B cell (primary cell): ENCODE measurements at regions not wholly inside any gene's neighbourhood (a gene's known extent, or its start where the extent isn't known, plus 50 kb on each side); places are given as distances from the start of the nearest gene placed in this dataset.

Experiments
- ATAC-seq: fragments of 200-7000 bp; cut with Tn5 transposase; one replicate; pipeline ENCODE4 v1.10.0; 2021; ENCODE audit warnings: low read depth, mild to moderate bottlenecking, moderate number of reproducible peaks, moderate library complexity
- CTCF ChIA-PET: fragments of 350-600 bp; sonication (Branson Sonifier 250); formaldehyde crosslinking; loops from one replicate; lab custom pipeline; 2021; ENCODE audit warnings: antibody characterized with exemption, inconsistent platforms; lab: Charles Lee
- POLR2A ChIA-PET: fragments of 350-600 bp; sonication (Branson Sonifier 250); formaldehyde crosslinking; loops from one replicate; lab custom pipeline; 2021; ENCODE audit warnings: antibody characterized with exemption; lab: Charles Lee
- DNase-seq: peaks from one replicate; pipeline ENCODE4 v3.0.0; 2013
- H2AFZ ChIP-seq: 2 replicates; pipeline ENCODE4 v1.6.1; 2012; ENCODE audit warnings: mild to moderate bottlenecking, low read depth, low read length; ENCODE audit not compliant: insufficient read depth, poor library complexity, severe bottlenecking
- H3K27ac ChIP-seq, 2 donors: 1 replicate in 1 of 2; 2 replicates in 1 of 2; pipeline ENCODE4 v1.5.1; 2012 to 2013; ENCODE audit warnings: low read length in 2 of 2, mild to moderate bottlenecking in 2 of 2, moderate library complexity in 1 of 2
- H3K27me3 ChIP-seq, 4 experiments: fragments of 200-600 bp in 1 of 4; sonication (generic) in 1 of 4; replicated peaks in 1 of 4; 1 replicate in 2 of 4; 2 replicates in 2 of 4; pipeline versions ENCODE4 v1.6.1 to v1.7.0; 2013 to 2016; ENCODE audit warnings: low read length in 3 of 4, mild to moderate bottlenecking in 2 of 4, mixed read lengths in 1 of 4, moderate library complexity in 1 of 4; ENCODE audit not compliant: insufficient read depth in 4 of 4, control insufficient read depth in 3 of 4; ENCODE audit errors: control extremely low read depth in 1 of 4
- H3K36me3 ChIP-seq, 2 experiments: replicated peaks in 1 of 2; 1 replicate in 1 of 2; 2 replicates in 1 of 2; pipeline versions ENCODE4 v1.6.1 to v1.7.1; 2013; ENCODE audit warnings: low read length in 1 of 2; ENCODE audit not compliant: insufficient read depth in 2 of 2, control insufficient read depth in 1 of 2; ENCODE audit errors: control extremely low read depth in 1 of 2, extremely low read depth in 1 of 2
- H3K4me1 ChIP-seq, 2 donors: fragments of 200-600 bp in 1 of 2; sonication (generic) in 1 of 2; 1 replicate in 1 of 2; 2 replicates in 1 of 2; pipeline versions ENCODE4 v1.5.1 to v1.6.1; 2013 to 2017; ENCODE audit warnings: low read length in 2 of 2; ENCODE audit not compliant: control insufficient read depth in 2 of 2, insufficient read depth in 2 of 2
- H3K4me2 ChIP-seq: replicated peaks from 2 replicates; pipeline ENCODE3; 2012; ENCODE audit warnings: mild to moderate bottlenecking, low read depth, low read length; ENCODE audit not compliant: poor library complexity, severe bottlenecking
- H3K4me3 ChIP-seq, 5 experiments: fragments of 200-600 bp in 1 of 5; sonication (generic) in 1 of 5; 1 replicate in 3 of 5; 2 replicates in 2 of 5; pipeline versions ENCODE4 v1.5.1 to v1.7.0; 2011 to 2016; ENCODE audit warnings: low read length in 4 of 5, mild to moderate bottlenecking in 4 of 5, low read depth in 2 of 5, control low read depth in 1 of 5, moderate library complexity in 1 of 5; ENCODE audit not compliant: insufficient read depth in 1 of 5; ENCODE audit errors: control extremely low read depth in 1 of 5, extremely low read depth in 1 of 5
- H3K79me2 ChIP-seq: fragments of 200-600 bp; sonication (generic); one replicate; pipeline ENCODE4 v1.6.0; 2016; ENCODE audit warnings: low read length; ENCODE audit not compliant: control insufficient read depth, insufficient read depth
- H3K9ac ChIP-seq: fragments of 200-600 bp; sonication (generic); 2 replicates; pipeline ENCODE4 v1.6.1; 2017; ENCODE audit warnings: mild to moderate bottlenecking, low read length, moderate library complexity
- H3K9me3 ChIP-seq, 3 donors: one replicate each; pipeline versions ENCODE4 v1.6.1 to v1.7.1; 2013; ENCODE audit warnings: low read length in 2 of 3; ENCODE audit not compliant: control insufficient read depth in 2 of 3, insufficient read depth in 1 of 3; ENCODE audit errors: control extremely low read depth in 1 of 3
- H4K20me1 ChIP-seq: 2 replicates; pipeline ENCODE4 v1.6.0; 2012; ENCODE audit warnings: mild to moderate bottlenecking, low read length; ENCODE audit not compliant: insufficient read depth, control insufficient read depth, poor library complexity, severe bottlenecking
- H3K27ac Mint-ChIP-seq: one replicate; pipeline ENCODE4 v1.8.0; 2021; ENCODE audit warnings: mixed read lengths
- H3K27me3 Mint-ChIP-seq: one replicate; pipeline ENCODE4 v1.8.0; 2021; ENCODE audit warnings: mixed read lengths
- H3K4me1 Mint-ChIP-seq: one replicate; pipeline ENCODE4 v1.8.0; 2021; ENCODE audit warnings: mixed read lengths
- H3K4me3 Mint-ChIP-seq: one replicate; pipeline ENCODE4 v1.8.0; 2021; ENCODE audit warnings: mixed read lengths
- H3K9me3 Mint-ChIP-seq: one replicate; pipeline ENCODE4 v1.8.0; 2022; ENCODE audit warnings: mixed read lengths; ENCODE audit not compliant: insufficient read depth
- EZH2 ChIP-seq: IDR thresholded peaks from 2 replicates; pipeline ENCODE4 v1.6.1; 2012; ENCODE audit warnings: borderline replicate concordance, low read depth, mild to moderate bottlenecking, moderate library complexity, low read length; ENCODE audit not compliant: insufficient read depth, poor library complexity, severe bottlenecking
- WGBS: methylation state at CpG from one replicate; pipeline ENCODE4 v1.1.5; 2013; ENCODE audit warnings: missing lambda C conversion rate; ENCODE audit not compliant: insufficient coverage; 5-methylcytosine and 5-hydroxymethylcytosine counted together
- intact Hi-C: fragments of 100-400 bp; cut with micrococcal nuclease; formaldehyde crosslinking; loops from one replicate; pipeline ENCODE4 v1.10.0; 2022
- TF ChIP-seq, protein P1 (sequence below): fragments of 200-600 bp; IDR thresholded peaks from one replicate; pipeline ENCODE4 v1.8.0; 2022; ENCODE audit warnings: antibody characterized with exemption, mild to moderate bottlenecking

DNA sequence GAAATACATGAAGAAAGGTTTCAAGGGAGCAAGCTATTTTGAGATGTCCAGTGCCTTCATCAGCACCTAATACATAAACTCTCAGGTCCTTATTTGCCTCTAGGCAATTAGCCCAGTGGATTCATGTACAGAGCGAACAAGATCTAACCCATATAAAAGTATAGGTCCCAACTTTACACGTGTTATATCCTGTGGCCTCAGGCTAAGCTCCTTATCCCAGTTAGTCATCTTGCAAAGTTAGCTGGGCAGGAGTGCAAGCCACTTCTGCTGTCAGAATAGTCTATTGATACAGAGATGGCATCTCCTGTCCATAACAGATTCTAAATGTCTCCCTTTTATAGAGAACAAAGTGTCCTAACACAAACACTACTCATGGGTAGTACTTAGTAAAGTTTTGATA, 203.9 kb upstream of the PIK3C3 start:
- Histone ChIP-seq H3K36me3 (no peaks in the 10 kb centered on the region), H3K27ac (no peak overlapping the region), H2AFZ (no peak overlapping the region), H4K20me1 (no peaks in the 10 kb centered on the region), H3K4me1 (no peaks in the 10 kb centered on the region), H3K4me2 (no peak overlapping the region), H3K9me3 (no peaks in the 10 kb centered on the region), H3K27me3 (no peaks in the 10 kb centered on the region), H3K9ac (no peak overlapping the region), H3K4me3 (no peak overlapping the region), H3K79me2 (no peaks in the 10 kb centered on the region)
- ChIA-PET POLR2A (no interaction called here), CTCF (no interaction called here)
- TF ChIP-seq EZH2: no peak
- TF ChIP-seq, protein P1, sequence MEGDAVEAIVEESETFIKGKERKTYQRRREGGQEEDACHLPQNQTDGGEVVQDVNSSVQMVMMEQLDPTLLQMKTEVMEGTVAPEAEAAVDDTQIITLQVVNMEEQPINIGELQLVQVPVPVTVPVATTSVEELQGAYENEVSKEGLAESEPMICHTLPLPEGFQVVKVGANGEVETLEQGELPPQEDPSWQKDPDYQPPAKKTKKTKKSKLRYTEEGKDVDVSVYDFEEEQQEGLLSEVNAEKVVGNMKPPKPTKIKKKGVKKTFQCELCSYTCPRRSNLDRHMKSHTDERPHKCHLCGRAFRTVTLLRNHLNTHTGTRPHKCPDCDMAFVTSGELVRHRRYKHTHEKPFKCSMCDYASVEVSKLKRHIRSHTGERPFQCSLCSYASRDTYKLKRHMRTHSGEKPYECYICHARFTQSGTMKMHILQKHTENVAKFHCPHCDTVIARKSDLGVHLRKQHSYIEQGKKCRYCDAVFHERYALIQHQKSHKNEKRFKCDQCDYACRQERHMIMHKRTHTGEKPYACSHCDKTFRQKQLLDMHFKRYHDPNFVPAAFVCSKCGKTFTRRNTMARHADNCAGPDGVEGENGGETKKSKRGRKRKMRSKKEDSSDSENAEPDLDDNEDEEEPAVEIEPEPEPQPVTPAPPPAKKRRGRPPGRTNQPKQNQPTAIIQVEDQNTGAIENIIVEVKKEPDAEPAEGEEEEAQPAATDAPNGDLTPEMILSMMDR: no peak
- intact Hi-C loops: no loop called here
- ATAC-seq: no peak
- Mint-ChIP-seq H3K27ac (no peak overlapping the region), H3K4me1 (no peaks in the 10 kb centered on the region), H3K27me3 (no peaks in the 10 kb centered on the region), H3K4me3 (no peak overlapping the region), H3K9me3 (no peaks in the 10 kb centered on the region)
- no peak for DNase-seq
- 88% methylated on average over 2 of the region's 2 CpGs for WGBS

DNA sequence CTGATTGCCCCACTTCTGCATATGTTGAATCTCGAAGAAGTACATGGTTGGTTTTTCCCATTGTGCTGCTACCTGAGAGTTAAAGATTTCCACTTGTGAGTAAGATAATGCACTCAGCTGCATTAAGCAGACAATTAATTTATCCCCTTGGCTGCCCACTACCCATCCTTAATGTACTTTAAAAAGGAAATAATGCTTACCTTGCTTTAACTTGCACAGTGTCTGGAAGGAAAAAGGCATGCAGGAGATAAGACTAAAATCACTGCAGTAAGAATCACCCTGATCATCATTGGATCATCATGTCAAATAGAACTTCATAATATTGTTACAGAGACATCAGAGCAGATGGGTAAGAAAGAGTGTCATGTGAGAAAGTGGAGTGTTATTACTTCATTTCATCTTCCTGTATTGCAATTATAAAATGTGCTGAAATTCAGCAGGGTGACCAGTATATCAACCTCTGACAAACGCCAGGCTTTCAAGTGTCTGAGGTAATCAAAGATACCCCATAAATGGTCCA, 207.3 kb upstream of the PIK3C3 start:
- DNase-seq (no peak), ATAC-seq (no peak)
- no peak for TF ChIP-seq EZH2
- TF ChIP-seq, protein P1: no peak
- no peaks in the 10 kb centered on the region for H3K4me1 ChIP-seq
- ChIA-PET POLR2A (no interaction called here), CTCF (no interaction called here)
- H3K4me2 ChIP-seq: no peak overlapping the region
- H3K27me3 ChIP-seq: no peaks in the 10 kb centered on the region
- no peak overlapping the region for H3K27ac ChIP-seq
- Mint-ChIP-seq H3K4me3 (no peak overlapping the region), H3K9me3 (no peaks in the 10 kb centered on the region), H3K27ac (no peak overlapping the region), H3K4me1 (no peaks in the 10 kb centered on the region), H3K27me3 (no peaks in the 10 kb centered on the region)
- no CpG with 5 or more reads among the region's 2 CpGs for WGBS
- H3K9me3 ChIP-seq: no peaks in the 10 kb centered on the region
- H4K20me1 ChIP-seq: no peaks in the 10 kb centered on the region
- H3K36me3 ChIP-seq: no peaks in the 10 kb centered on the region
- no peak overlapping the region for H2AFZ ChIP-seq
- no peak overlapping the region for H3K4me3 ChIP-seq
- intact Hi-C loops: no loop called here
- no peaks in the 10 kb centered on the region for H3K79me2 ChIP-seq
- H3K9ac ChIP-seq: no peak overlapping the region
